Glomerular visceral epithelial cell (primary cell): ENCODE measurements at regions not wholly inside any gene's neighbourhood (a gene's known extent, or its start where the extent isn't known, plus 50 kb on each side); places are given as distances from the start of the nearest gene placed in this dataset.

Experiments used
- DNase-seq: peaks from one replicate; pipeline ENCODE4 v3.0.0-alpha.2; 2016; ENCODE audit errors: extremely low spot score

- DNase-seq, result no peak
Measured at GRCh38 chr5:115402822-115403577, 106.5 kb upstream of the CCDC112 start.

- no peak for DNase-seq
Measured at GRCh38 chr5:115402092-115402491, 105.6 kb upstream of the CCDC112 start.

GRCh38 chr5:115398719-115399118 lies 102.3 kb upstream of the CCDC112 start:
- DNase-seq, result peak; percentile 54

GRCh38 chr5:115396688-115397087 lies 100.2 kb upstream of the CCDC112 start:
- no peak for DNase-seq

DNA sequence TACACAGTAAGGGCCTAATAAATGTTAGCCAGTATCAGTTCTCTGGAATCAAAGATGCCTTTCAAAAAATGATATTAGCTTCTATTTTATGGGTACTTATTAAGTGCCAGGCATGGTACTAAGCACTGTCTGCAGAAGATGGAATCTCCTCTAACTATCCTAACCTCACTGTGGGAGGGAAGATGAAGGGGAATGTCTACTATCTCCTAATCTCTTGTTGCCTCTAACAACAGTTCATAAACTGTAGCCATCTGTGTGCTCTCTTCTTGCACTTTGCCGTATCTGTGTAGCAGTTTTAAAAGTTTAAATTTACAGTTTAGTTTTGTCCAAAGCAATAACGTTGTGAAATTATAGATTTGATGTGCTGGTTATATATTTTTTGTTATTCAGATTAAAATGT lies 99.6 kb upstream of the CCDC112 start:
- no peak for DNase-seq

- no peak for DNase-seq
Measured at GRCh38 chr5:115394531-115394930, 98.1 kb upstream of the CCDC112 start.

- DNase-seq, result no peak
Measured at GRCh38 chr5:115393239-115393638, 96.8 kb upstream of the CCDC112 start.

GRCh38 chr5:115392611-115393010 lies 96.2 kb upstream of the CCDC112 start:
- no peak for DNase-seq

- DNase-seq, result no peak
Measured at GRCh38 chr5:115391780-115392179, 95.3 kb upstream of the CCDC112 start.

- no peak for DNase-seq
Measured at GRCh38 chr5:115389799-115390382, 93.4 kb upstream of the CCDC112 start.

- no peak for DNase-seq
Measured at GRCh38 chr5:115389034-115389798, 92.8 kb upstream of the CCDC112 start.

- DNase-seq, result no peak
Measured at GRCh38 chr5:115388240-115388639, 91.8 kb upstream of the CCDC112 start.

DNA sequence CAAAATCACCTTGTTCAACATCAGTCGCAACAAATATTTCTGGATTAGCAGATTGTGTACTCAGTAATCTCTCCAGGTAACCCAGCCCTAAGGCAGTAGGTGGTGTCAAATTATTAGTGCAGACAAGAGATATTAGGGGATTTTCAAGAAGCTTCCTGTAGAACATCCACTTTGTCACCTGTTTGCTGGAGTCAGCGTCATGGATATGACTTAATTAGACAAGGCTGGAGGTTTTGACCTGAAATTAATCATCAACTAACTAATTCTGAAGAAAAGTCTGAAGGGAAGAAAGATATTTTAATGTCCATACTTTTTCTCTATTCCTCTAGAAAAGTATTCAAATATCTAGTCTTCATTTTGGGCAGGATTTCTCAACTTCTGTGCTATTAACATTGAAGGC lies 91.4 kb upstream of the CCDC112 start:
- DNase-seq, result no peak

GRCh38 chr5:115386657-115387056 lies 90.2 kb upstream of the CCDC112 start:
- no peak for DNase-seq

DNA sequence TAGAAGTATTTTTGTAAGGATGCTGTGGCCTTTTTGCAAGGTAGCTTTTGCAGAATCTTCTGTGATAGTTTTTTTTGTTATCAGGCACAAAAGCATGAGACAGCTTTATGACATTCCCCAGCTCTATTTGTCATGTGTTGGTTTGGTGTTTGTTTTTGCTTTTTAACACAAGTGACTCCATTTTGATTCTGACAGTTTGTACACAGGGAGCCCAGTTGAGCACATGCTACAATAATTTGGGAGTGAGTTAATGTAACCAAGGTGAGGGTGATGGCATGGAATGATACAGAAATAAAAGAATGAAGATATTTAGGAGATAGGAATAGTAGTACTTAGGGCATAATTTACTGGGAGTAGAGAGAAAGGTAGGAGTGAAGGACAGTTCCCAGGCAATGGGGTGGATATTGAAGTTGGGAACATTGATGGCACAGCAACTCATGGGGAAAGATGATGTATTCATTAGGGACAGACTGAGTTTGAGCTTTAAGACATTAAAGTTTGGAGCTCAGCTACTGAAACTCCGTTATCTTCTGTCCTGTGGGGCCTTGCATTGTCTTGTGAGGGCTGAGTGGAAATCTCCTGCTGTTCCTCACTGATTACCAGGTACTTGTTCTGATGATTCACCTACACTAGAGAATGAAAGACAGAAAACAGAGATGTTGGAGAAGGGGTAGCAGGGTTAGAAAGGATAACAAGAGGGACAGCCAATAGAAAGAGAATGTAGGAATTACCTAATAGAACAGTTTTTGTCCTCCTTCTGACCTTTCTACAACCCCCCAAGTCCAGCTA lies 88.3 kb upstream of the CCDC112 start:
- no peak for DNase-seq

DNA sequence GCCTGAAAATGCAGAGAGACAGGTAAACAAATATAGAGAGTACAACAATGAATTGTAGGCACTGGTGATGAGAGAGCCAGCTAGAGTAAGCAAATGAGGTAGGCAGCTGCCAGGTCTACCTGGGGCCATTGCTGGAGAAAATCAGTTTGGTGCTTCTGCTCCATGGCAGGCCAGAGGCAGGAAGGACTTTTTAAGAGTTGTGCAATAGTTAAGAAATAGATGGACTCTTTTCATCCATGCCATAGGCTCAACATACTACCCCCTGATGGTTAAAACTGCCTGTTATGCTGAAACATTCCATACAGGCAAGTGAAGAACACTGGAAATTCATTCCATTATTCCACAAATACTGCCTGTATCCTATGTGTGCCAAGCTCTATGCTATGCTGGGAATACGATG lies 86.5 kb upstream of the CCDC112 start:
- DNase-seq, result no peak

GRCh38 chr5:115381911-115382662 lies 85.6 kb upstream of the CCDC112 start:
- no peak for DNase-seq

GRCh38 chr5:115379622-115380344 lies 83.3 kb upstream of the CCDC112 start:
- DNase-seq, result peak; percentile 68

- DNase-seq, result no peak
Measured at GRCh38 chr5:115378754-115379153, 82.3 kb upstream of the CCDC112 start.

- DNase-seq, result peak; percentile 71
Measured at GRCh38 chr5:115377468-115378217, 81.2 kb upstream of the CCDC112 start.
